Panc1 (cell line): ENCODE measurements at regions not wholly inside any gene's neighbourhood (a gene's known extent, or its start where the extent isn't known, plus 50 kb on each side); places are given as distances from the start of the nearest gene placed in this dataset.

Experiments used
- ATAC-seq: fragments of 200-7000 bp; cut with Tn5 transposase; 2 replicates; pipeline ENCODE4 v1.9.1; 2020; ENCODE audit warnings: mild to moderate bottlenecking, moderate library complexity
- BruUV-seq: library from RNA; stranded (reverse); fragments of 400-500 nt; replicated peaks from 2 replicates; lab custom pipeline; 2021; lab: Mats Ljungman, UMichigan
- CTCF ChIA-PET: fragments of 300-600 bp; sonication (Branson Sonifier 250); formaldehyde crosslinking; loops from one replicate; lab custom pipeline; 2022; ENCODE audit warnings: antibody characterized with exemption; lab: Charles Lee
- POLR2A ChIA-PET: fragments of 300-600 bp; sonication (Branson Sonifier 250); formaldehyde crosslinking; loops from one replicate; lab custom pipeline; 2022; ENCODE audit warnings: antibody characterized with exemption; lab: Charles Lee
- DNase-seq: peaks from one replicate; pipeline ENCODE4 v3.0.0-alpha.2; 2010; ENCODE audit warnings: low read depth, low spot score
- H3K27ac ChIP-seq: 2 replicates; pipeline ENCODE4 v1.5.1; 2011; ENCODE audit warnings: mild to moderate bottlenecking, low read length, inconsistent platforms
- H3K27me3 ChIP-seq: fragments of 200-500 bp; sonication (Bioruptor generic); 2 replicates; pipeline ENCODE4 v1.6.0; 2014; ENCODE audit warnings: low read length, inconsistent platforms; ENCODE audit not compliant: control insufficient read depth, insufficient read depth
- H3K36me3 ChIP-seq: fragments of 200-500 bp; sonication (Bioruptor generic); 2 replicates; pipeline ENCODE4 v1.5.1; 2014; ENCODE audit warnings: inconsistent platforms, mild to moderate bottlenecking, low read length, moderate library complexity; ENCODE audit not compliant: control insufficient read depth, insufficient read depth
- H3K4me1 ChIP-seq: 2 replicates; pipeline ENCODE4 v1.5.1; 2011; ENCODE audit warnings: inconsistent platforms, mild to moderate bottlenecking, low read length, moderate library complexity; ENCODE audit not compliant: control insufficient read depth, insufficient read depth
- H3K4me3 ChIP-seq, 2 experiments: 2 replicates each; pipeline ENCODE4 v1.5.1; 2011 to 2012; ENCODE audit warnings: low read depth in 2 of 2, low read length in 2 of 2, mild to moderate bottlenecking in 2 of 2, inconsistent platforms in 1 of 2, moderate library complexity in 1 of 2
- H3K9me3 ChIP-seq: fragments of 200-500 bp; sonication (Bioruptor generic); 2 replicates; pipeline ENCODE4 v1.5.1; 2014; ENCODE audit warnings: low read depth, mild to moderate bottlenecking, inconsistent platforms, low read length, moderate library complexity; ENCODE audit not compliant: control insufficient read depth, insufficient read depth
- CTCF ChIP-seq: fragments of 450-650 bp; IDR thresholded peaks from 2 replicates; pipeline ENCODE4 v1.5.1; 2017; ENCODE audit warnings: mild to moderate bottlenecking
- POLR2AphosphoS5 ChIP-seq: IDR thresholded peaks from 2 replicates; pipeline ENCODE4 v1.6.1; 2012; ENCODE audit warnings: mild to moderate bottlenecking, low read depth, low read length, moderate library complexity
- REST ChIP-seq, 2 experiments: IDR thresholded peaks; 2 replicates each; pipeline ENCODE4 v1.6.1; 2011 to 2012; ENCODE audit warnings: low read depth in 2 of 2, control low read depth in 1 of 2, low read length in 1 of 2, mild to moderate bottlenecking in 1 of 2, moderate library complexity in 1 of 2; ENCODE audit not compliant: insufficient read depth in 1 of 2
- SIN3A ChIP-seq: IDR thresholded peaks from 2 replicates; pipeline ENCODE4 v1.6.1; 2012; ENCODE audit warnings: low read depth, mild to moderate bottlenecking, low read length, moderate library complexity, borderline replicate concordance; ENCODE audit not compliant: insufficient read depth
- TCF7L2 ChIP-seq: IDR thresholded peaks from 2 replicates; pipeline ENCODE4 v1.6.1; 2011; ENCODE audit warnings: mild to moderate bottlenecking, low read depth, low read length, inconsistent platforms
- in situ Hi-C: cut with HindIII; loops from 2 replicates; pipeline ENCODE4 v1.10.0; 2016; ENCODE audit warnings: low sequenced_read_pairs, low pct_unique_long_range_greater_than_20kb
- intact Hi-C: fragments of 100-400 bp; cut with micrococcal nuclease; formaldehyde crosslinking; loops from one replicate; pipeline ENCODE4 v1.10.0; 2022; ENCODE audit not compliant: unreplicated experiment

GRCh38 chr12:85504164-85504563, 224.1 kb downstream of the ALX1 start:
- ChIA-PET POLR2A (no interaction called here), CTCF (no interaction called here)
- intact Hi-C loops (no loop called here), in situ Hi-C loops (no loop called here)
- no peak for TF ChIP-seq CTCF
- no peak for TF ChIP-seq TCF7L2
- no peak for TF ChIP-seq POLR2AphosphoS5
- TF ChIP-seq REST (IDR thresholded peaks at IDR 0.05; ENCODE audit: insufficient read depth in 1 of 2, low read depth in 2 of 2, low read length in 1 of 2), result no peak
- no peak for TF ChIP-seq SIN3A
- no TSS peak for BruUV-seq
- no peak for DNase-seq
- no peak overlapping the region for H3K27ac ChIP-seq
- no peaks in the 10 kb centered on the region for H3K4me1 ChIP-seq
- no peaks in the 10 kb centered on the region for H3K36me3 ChIP-seq
- H3K27me3 ChIP-seq, result no peaks in the 10 kb centered on the region
- H3K9me3 ChIP-seq, result no peaks in the 10 kb centered on the region
- ATAC-seq, result no peak
- no peak overlapping the region for H3K4me3 ChIP-seq

- intact Hi-C loops (no loop called here), in situ Hi-C loops (no loop called here)
- Histone ChIP-seq H3K27me3 (no peaks in the 10 kb centered on the region), H3K36me3 (no peaks in the 10 kb centered on the region), H3K4me3 (no peak overlapping the region), H3K27ac (no peak overlapping the region), H3K9me3 (no peaks in the 10 kb centered on the region), H3K4me1 (no peaks in the 10 kb centered on the region)
- TF ChIP-seq CTCF (no peak), SIN3A (no peak), TCF7L2 (no peak), REST (IDR thresholded peaks at IDR 0.05; ENCODE audit: insufficient read depth in 1 of 2, low read depth in 2 of 2, low read length in 1 of 2) (no peak), POLR2AphosphoS5 (no peak)
- no peak for ATAC-seq
- no peak for DNase-seq
- ChIA-PET CTCF (no interaction called here), POLR2A (no interaction called here)
- BruUV-seq, result no TSS peak
Measured at GRCh38 chr12:85504624-85505023, 224.6 kb downstream of the ALX1 start.
